Neural cell (in vitro differentiated cells): ENCODE measurements at regions not wholly inside any gene's neighbourhood (a gene's known extent, or its start where the extent isn't known, plus 50 kb on each side); places are given as distances from the start of the nearest gene placed in this dataset.

ENCODE experiments used
- H2AFZ ChIP-seq: fragments of 200-600, 300-800 bp; sonication (generic), shearing (Covaris generic); 2 replicates; pipeline ENCODE4 v1.6.0; 2014; ENCODE audit warnings: low read depth, mild to moderate bottlenecking, antibody characterized with exemption, low read length, moderate library complexity
- H3F3A ChIP-seq: fragments of 200-600 bp; shearing (Covaris generic); 2 replicates; pipeline ENCODE4 v1.6.1; 2016; ENCODE audit warnings: mild to moderate bottlenecking, moderate library complexity, mixed read lengths, antibody characterized with exemption, low read length; ENCODE audit not compliant: insufficient read depth, poor library complexity, severe bottlenecking
- H3K27ac ChIP-seq: fragments of 200-600, 300-800 bp; sonication (generic), shearing (Covaris generic); 2 replicates; pipeline ENCODE4 v1.5.1; 2014; ENCODE audit warnings: mild to moderate bottlenecking, low read length, moderate library complexity
- H3K27me3 ChIP-seq: fragments of 300-800, 200-600 bp; sonication (generic), shearing (Covaris generic); 2 replicates; pipeline ENCODE4 v1.6.0; 2014; ENCODE audit warnings: mild to moderate bottlenecking, low read depth, low read length, moderate library complexity; ENCODE audit not compliant: insufficient read depth
- H3K36me3 ChIP-seq: fragments of 300-800, 200-600 bp; sonication (generic), shearing (Covaris generic); 2 replicates; pipeline ENCODE4 v1.5.1; 2014; ENCODE audit warnings: mild to moderate bottlenecking, antibody characterized with exemption, low read length, moderate library complexity; ENCODE audit not compliant: insufficient read depth
- H3K4me2 ChIP-seq: fragments of 300-800, 200-600 bp; sonication (generic), shearing (Covaris generic); 2 replicates; pipeline ENCODE4 v1.6.0; 2014; ENCODE audit warnings: mild to moderate bottlenecking, low read length
- H3K4me3 ChIP-seq: fragments of 300-800, 200-600 bp; sonication (generic), shearing (Covaris generic); 2 replicates; pipeline ENCODE4 v1.5.1; 2014; ENCODE audit warnings: mild to moderate bottlenecking, low read length, moderate library complexity
- H3K79me2 ChIP-seq: fragments of 200-600 bp; shearing (Covaris generic); replicated peaks from 2 replicates; pipeline ENCODE4 v1.6.0; 2014; ENCODE audit warnings: mild to moderate bottlenecking, low read length, moderate library complexity; ENCODE audit not compliant: insufficient read depth
- H3K9ac ChIP-seq: fragments of 300-800, 200-600 bp; sonication (generic), shearing (Covaris generic); 2 replicates; pipeline ENCODE4 v1.6.1; 2016; ENCODE audit warnings: mild to moderate bottlenecking, low read length, mixed read lengths
- H3K9me2 ChIP-seq: fragments of 200-600 bp; shearing (Covaris generic); 2 replicates; pipeline ENCODE4 v1.6.1; 2016; ENCODE audit warnings: mild to moderate bottlenecking, low read length, mixed read lengths; ENCODE audit not compliant: insufficient read depth
- H3K9me3 ChIP-seq: fragments of 200-600, 300-800 bp; sonication (generic), shearing (Covaris generic); 2 replicates; pipeline ENCODE4 v1.6.1; 2016; ENCODE audit warnings: mild to moderate bottlenecking, mixed run types, low read length, moderate library complexity, mixed read lengths
- H4K20me1 ChIP-seq: fragments of 200-600 bp; shearing (Covaris generic); 2 replicates; pipeline ENCODE4 v1.6.1; 2016; ENCODE audit warnings: mild to moderate bottlenecking, mixed run types; ENCODE audit not compliant: insufficient read depth
- CTCF ChIP-seq: fragments of 450-650 bp; IDR thresholded peaks from 2 replicates; pipeline ENCODE4 v1.5.1; 2014; ENCODE audit warnings: antibody characterized with exemption, mild to moderate bottlenecking, moderate library complexity; ENCODE audit not compliant: poor library complexity, severe bottlenecking
- EP300 ChIP-seq: fragments of 450-650 bp; conservative IDR thresholded peaks from 2 replicates; pipeline ENCODE4 v1.6.1; 2014; ENCODE audit warnings: antibody characterized with exemption, mild to moderate bottlenecking, moderate library complexity; ENCODE audit not compliant: poor library complexity, severe bottlenecking
- EZH2 ChIP-seq: fragments of 200-600, 300-800 bp; shearing (Covaris generic), sonication (generic); IDR thresholded peaks from 2 replicates; pipeline ENCODE4 v1.6.1; 2014; ENCODE audit warnings: antibody characterized with exemption, low read length, borderline replicate concordance, mild to moderate bottlenecking; ENCODE audit not compliant: insufficient read depth, poor library complexity, severe bottlenecking
- MXI1 ChIP-seq: fragments of 450-650 bp; conservative IDR thresholded peaks from 2 replicates; pipeline ENCODE4 v1.6.1; 2014; ENCODE audit warnings: antibody characterized with exemption, mild to moderate bottlenecking; ENCODE audit not compliant: poor library complexity, severe bottlenecking
- POLR2AphosphoS5 ChIP-seq: IDR thresholded peaks from 2 replicates; pipeline ENCODE4 v1.6.1; 2012
- RAD21 ChIP-seq: fragments of 450-650 bp; conservative IDR thresholded peaks from 2 replicates; pipeline ENCODE4 v1.6.1; 2014; ENCODE audit warnings: antibody characterized with exemption, mild to moderate bottlenecking, moderate library complexity
- REST ChIP-seq: IDR thresholded peaks from 2 replicates; pipeline ENCODE4 v1.6.1; 2012; ENCODE audit warnings: borderline replicate concordance
- SMC3 ChIP-seq: fragments of 450-650 bp; conservative IDR thresholded peaks from 2 replicates; pipeline ENCODE4 v1.6.1; 2014; ENCODE audit warnings: antibody characterized with exemption, mild to moderate bottlenecking, moderate library complexity; ENCODE audit not compliant: poor library complexity
- TAF1 ChIP-seq: IDR thresholded peaks from 2 replicates; pipeline ENCODE4 v1.6.1; 2012; ENCODE audit warnings: low read depth

- TF ChIP-seq POLR2AphosphoS5 (no peak), SMC3 (no peak), REST (no peak), RAD21 (no peak)
- H4K20me1 ChIP-seq = no peaks in the 10 kb centered on the region
- H3K4me3 ChIP-seq = no peak overlapping the region
- no peaks in the 10 kb centered on the region for H3K9me3 ChIP-seq
- no peaks in the 10 kb centered on the region for H3K79me2 ChIP-seq
- no peaks in the 10 kb centered on the region for H3F3A ChIP-seq
- H3K9ac ChIP-seq = no peak overlapping the region
- no peaks in the 10 kb centered on the region for H3K9me2 ChIP-seq
- no peak overlapping the region for H2AFZ ChIP-seq
- H3K27me3 ChIP-seq = no peaks in the 10 kb centered on the region
- H3K4me2 ChIP-seq = no peak overlapping the region
- no peak overlapping the region for H3K27ac ChIP-seq
- no peaks in the 10 kb centered on the region for H3K36me3 ChIP-seq
Measured at GRCh38 chr1:193524616-193525015, 338.2 kb upstream of the B3GALT2 start.

GRCh38 chr1:193524021-193524420 is 337.6 kb upstream of the B3GALT2 start:
- Histone ChIP-seq H4K20me1 (no peaks in the 10 kb centered on the region), H3F3A (no peaks in the 10 kb centered on the region), H3K9me2 (no peaks in the 10 kb centered on the region), H3K27me3 (no peaks in the 10 kb centered on the region), H3K36me3 (no peaks in the 10 kb centered on the region), H3K27ac (no peak overlapping the region), H3K79me2 (no peaks in the 10 kb centered on the region), H3K4me2 (no peak overlapping the region), H3K4me3 (no peak overlapping the region), H3K9me3 (no peaks in the 10 kb centered on the region), H2AFZ (no peak overlapping the region), H3K9ac (no peak overlapping the region)
- no peak for TF ChIP-seq CTCF
- TF ChIP-seq TAF1 = no peak
- TF ChIP-seq EP300 = no peak
- TF ChIP-seq SMC3 = no peak
- no peak for TF ChIP-seq REST
- TF ChIP-seq EZH2 = no peak
- TF ChIP-seq POLR2AphosphoS5 = no peak
- TF ChIP-seq RAD21 = no peak
- TF ChIP-seq MXI1 = no peak
